ES-I3 (cell line): ENCODE measurements at regions not wholly inside any gene's neighbourhood (a gene's known extent, or its start where the extent isn't known, plus 50 kb on each side); places are given as distances from the start of the nearest gene placed in this dataset.

ENCODE experiments used
- H3K36me3 ChIP-seq: 2 replicates; pipeline ENCODE4 v1.6.1; 2013; ENCODE audit warnings: mild to moderate bottlenecking, low read length, control low read depth, moderate library complexity; ENCODE audit not compliant: insufficient read depth
- H3K4me1 ChIP-seq: 2 replicates; pipeline ENCODE4 v1.6.1; 2013; ENCODE audit warnings: mild to moderate bottlenecking, control low read depth, low read length; ENCODE audit not compliant: insufficient read depth
- H3K9ac ChIP-seq: 2 replicates; pipeline ENCODE4 v1.6.1; 2013; ENCODE audit warnings: low read depth, mild to moderate bottlenecking, low read length, moderate library complexity
- H3K9me3 ChIP-seq: 2 replicates; pipeline ENCODE4 v1.6.1; 2013; ENCODE audit warnings: mild to moderate bottlenecking, low read length, moderate library complexity; ENCODE audit not compliant: control insufficient read depth, insufficient read depth

DNA sequence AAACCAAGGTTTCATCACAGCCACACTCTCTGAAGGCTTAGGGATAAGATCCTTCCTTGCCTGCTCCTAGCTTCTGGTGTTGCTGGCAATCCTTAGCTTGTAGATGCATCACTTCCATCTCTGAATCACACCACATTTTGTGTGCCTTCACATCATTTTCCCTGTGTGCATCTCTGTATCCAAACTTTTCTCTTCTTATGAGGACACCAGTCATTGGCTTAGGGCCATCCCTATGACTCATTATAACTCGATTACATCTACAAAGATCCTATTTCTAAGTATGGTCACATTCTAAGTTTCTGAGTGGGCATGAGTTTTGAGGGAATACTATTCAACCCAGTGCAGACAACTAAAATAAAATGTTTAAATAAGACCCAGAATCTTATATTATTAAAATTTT is 121.7 kb downstream of the C7orf25 start:
- Histone ChIP-seq H3K9ac (no peak overlapping the region), H3K9me3 (no peaks in the 10 kb centered on the region), H3K4me1 (no peaks in the 10 kb centered on the region), H3K36me3 (no peaks in the 10 kb centered on the region)

GRCh38 chr7:42774436-42774835 is 137.4 kb downstream of the C7orf25 start:
- Histone ChIP-seq H3K4me1 (no peaks in the 10 kb centered on the region), H3K36me3 (no peaks in the 10 kb centered on the region), H3K9ac (no peak overlapping the region), H3K9me3 (peaks cover 5% of the 10 kb centered on the region; the same call in 1 of the 2 replicates)

GRCh38 chr7:42770114-42770513 is 141.8 kb downstream of the C7orf25 start:
- no peak overlapping the region for H3K9ac ChIP-seq
- H3K36me3 ChIP-seq, result no peaks in the 10 kb centered on the region
- H3K4me1 ChIP-seq, result no peaks in the 10 kb centered on the region
- no peaks in the 10 kb centered on the region for H3K9me3 ChIP-seq

DNA sequence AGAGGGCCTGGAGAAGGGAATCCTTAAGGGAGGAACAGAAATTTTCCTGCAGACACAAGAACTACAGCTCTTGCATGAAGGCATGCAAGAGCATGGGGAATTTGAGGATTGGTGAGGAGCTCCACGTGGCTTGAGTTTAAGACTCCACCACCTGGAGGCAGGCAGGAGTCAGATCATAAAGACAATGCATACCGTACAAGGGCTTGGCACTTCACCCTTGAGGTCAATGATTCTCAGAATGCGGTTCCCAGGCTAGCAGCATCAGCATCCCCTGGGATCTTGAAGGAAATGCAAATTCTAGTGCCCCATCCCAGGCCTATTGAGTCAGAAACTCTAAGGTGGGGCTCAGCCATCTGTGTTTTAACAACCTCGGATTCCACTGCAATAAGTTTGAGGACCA is 143.8 kb downstream of the C7orf25 start:
- no peak overlapping the region for H3K9ac ChIP-seq
- H3K36me3 ChIP-seq, result no peaks in the 10 kb centered on the region
- H3K9me3 ChIP-seq, result no peaks in the 10 kb centered on the region
- H3K4me1 ChIP-seq, result no peaks in the 10 kb centered on the region

DNA sequence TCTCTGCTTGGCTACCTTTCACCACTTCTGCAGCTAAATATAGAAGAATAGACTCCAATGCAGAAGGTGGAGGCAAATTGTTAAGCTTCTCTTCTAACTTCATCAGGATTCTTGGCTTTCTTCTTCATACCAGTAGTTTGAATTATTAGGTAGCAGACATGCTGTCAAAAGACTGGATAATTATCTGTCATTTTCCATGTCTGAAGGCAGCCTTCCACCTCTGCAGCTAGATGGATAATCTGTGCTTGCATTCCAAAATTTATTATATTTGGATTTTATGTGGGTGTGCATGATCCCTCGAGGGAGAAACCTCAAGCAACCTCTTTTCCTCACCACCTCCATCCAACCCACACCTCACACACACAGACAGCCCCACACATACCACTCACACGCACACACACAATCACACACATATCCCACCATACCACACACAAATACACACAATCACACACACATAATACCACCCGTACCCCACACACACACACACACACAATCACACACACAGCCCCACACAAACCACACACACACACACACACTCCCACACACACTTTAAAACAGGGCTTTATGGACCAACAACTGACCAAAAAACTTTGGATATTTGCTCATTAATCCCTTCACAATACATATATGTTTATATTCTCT is 145.0 kb downstream of the C7orf25 start:
- no peaks in the 10 kb centered on the region for H3K4me1 ChIP-seq
- H3K9ac ChIP-seq, result no peak overlapping the region
- no peaks in the 10 kb centered on the region for H3K36me3 ChIP-seq
- H3K9me3 ChIP-seq, result no peaks in the 10 kb centered on the region

DNA sequence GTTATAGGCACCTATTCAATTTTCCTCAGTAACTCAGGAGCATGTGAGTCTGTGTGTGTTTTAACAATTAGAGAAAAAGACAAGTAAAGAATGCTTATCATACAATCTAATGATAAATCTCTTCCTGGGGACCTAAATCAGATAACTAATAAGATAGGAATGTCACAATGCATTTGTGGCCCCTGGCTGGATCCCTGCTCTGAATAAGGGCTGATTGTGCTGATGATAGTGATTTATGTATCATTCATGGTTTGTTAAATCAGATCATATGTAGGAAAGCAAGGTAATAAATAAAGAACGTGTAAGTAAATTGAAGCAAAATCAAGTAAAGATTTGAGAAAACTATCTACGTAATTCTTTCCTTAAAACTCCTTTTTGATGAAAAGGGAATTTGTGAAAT is 145.9 kb downstream of the C7orf25 start:
- no peaks in the 10 kb centered on the region for H3K4me1 ChIP-seq
- H3K36me3 ChIP-seq, result no peaks in the 10 kb centered on the region
- H3K9ac ChIP-seq, result no peak overlapping the region
- H3K9me3 ChIP-seq, result no peaks in the 10 kb centered on the region

DNA sequence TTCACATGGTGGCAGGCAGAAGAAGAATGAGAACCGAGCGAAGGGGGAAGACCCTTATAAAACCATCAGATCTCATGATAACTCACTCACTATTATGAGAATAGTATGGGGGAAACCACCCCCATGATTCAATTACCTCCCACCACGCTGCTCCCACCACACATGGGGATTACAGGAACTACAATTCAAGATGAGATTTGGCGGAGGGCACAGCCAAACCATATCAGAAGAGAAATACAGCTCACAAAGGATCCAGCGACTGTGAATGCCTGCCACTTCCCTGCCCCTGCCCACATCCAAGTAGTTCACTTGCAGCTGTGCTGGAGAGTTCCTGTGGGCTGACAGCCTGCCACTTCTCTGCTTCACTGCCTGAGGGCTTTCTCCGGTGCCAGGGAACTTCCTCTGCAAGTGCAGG is 148.7 kb downstream of the C7orf25 start:
- no peak overlapping the region for H3K9ac ChIP-seq
- no peaks in the 10 kb centered on the region for H3K4me1 ChIP-seq
- H3K36me3 ChIP-seq, result no peaks in the 10 kb centered on the region
- no peaks in the 10 kb centered on the region for H3K9me3 ChIP-seq

DNA sequence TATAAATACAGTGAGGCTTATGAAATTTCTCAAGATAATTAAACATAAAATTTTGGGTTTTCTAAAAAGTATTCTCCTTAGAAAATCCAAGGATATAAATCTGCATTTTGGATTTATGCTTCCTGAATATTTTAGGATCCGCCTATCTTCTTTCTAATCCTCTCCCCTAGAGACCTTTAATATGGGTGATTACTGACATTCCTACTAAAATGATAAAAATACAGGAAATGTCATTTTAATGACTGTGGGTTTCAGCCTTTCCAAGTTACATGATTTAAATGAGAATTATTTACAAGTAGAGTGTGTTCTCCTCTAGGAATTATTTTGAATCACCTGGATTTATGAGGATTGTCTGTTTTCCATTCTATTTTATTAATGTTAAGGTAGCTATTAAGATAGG is 150.4 kb downstream of the C7orf25 start:
- Histone ChIP-seq H3K4me1 (no peaks in the 10 kb centered on the region), H3K9ac (no peak overlapping the region), H3K9me3 (no peaks in the 10 kb centered on the region), H3K36me3 (no peaks in the 10 kb centered on the region)

GRCh38 chr7:42758124-42758523 is 153.7 kb downstream of the C7orf25 start:
- Histone ChIP-seq H3K4me1 (peaks cover 13% of the 10 kb centered on the region), H3K9ac (no peak overlapping the region), H3K9me3 (no peaks in the 10 kb centered on the region), H3K36me3 (no peaks in the 10 kb centered on the region)

DNA sequence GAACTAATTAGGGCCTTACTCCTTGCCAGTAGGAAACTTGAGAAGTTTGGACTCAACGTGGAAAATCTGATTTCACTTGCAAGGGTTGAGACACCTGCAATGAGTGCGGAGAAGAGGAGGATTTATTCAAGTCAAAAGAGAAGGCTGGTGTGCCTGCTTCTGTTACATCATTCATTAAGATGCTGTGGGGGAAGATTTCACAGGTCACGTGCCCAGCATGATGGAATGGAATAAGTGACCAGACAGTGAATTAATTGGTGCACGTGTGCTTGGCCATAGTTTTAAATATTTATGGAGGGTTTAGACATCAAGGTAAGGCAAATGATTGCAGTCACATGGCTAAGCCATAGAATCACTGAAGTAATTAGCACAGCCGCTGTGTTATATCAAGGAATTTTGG is 155.0 kb downstream of the C7orf25 start:
- Histone ChIP-seq H3K4me1 (peaks cover 13% of the 10 kb centered on the region), H3K9ac (no peak overlapping the region), H3K9me3 (no peaks in the 10 kb centered on the region), H3K36me3 (no peaks in the 10 kb centered on the region)

DNA sequence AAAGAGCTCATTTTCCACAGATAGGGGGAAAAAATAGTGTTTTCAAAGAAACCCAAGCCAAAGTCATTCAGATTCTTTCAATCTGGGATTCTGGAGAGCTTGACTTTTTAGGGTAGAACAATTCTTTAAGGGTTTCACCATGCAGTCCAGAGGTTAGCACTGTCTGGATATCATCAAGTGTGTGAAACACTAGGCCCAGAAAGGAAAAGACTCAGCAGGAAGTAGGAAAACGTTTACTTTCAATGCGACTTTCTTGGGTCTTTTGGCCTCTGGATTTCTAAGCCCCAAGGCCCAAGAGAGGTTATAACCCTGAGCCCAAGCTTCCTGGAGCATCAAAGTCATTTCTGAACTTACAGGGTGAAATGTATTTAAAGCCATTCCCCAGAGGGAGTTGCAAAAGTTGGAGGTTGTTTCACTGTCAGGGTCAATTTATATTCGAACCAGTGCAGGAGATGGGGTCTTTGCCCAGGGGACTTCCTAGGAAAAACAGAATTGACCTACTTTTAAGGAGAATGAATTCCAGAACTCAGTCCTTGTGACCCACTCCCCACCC is 158.0 kb downstream of the C7orf25 start:
- Histone ChIP-seq H3K4me1 (peaks cover 13% of the 10 kb centered on the region), H3K9ac (no peak overlapping the region), H3K36me3 (no peaks in the 10 kb centered on the region), H3K9me3 (no peaks in the 10 kb centered on the region)

DNA sequence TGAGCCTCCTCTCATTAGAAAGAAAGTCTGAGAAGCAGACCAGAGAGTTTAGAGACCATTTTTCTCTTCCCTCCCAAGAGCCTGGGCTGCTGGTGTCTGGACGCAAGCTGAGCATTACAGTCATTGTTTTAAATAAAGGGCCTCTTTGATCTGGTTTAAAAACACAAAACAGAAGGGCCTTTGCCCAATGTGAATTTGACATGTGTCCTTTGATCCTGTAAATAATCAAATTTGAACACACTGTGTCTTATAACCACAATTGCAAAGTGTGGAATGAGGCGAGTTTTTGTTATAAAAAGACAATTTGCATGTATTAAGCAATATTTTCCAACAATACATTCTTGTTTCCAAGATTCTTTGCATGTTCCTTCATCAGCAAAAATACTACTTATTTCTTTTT is 158.5 kb downstream of the C7orf25 start:
- H3K9ac ChIP-seq, result no peak overlapping the region
- no peaks in the 10 kb centered on the region for H3K9me3 ChIP-seq
- H3K4me1 ChIP-seq, result peaks cover 13% of the 10 kb centered on the region
- H3K36me3 ChIP-seq, result no peaks in the 10 kb centered on the region

DNA sequence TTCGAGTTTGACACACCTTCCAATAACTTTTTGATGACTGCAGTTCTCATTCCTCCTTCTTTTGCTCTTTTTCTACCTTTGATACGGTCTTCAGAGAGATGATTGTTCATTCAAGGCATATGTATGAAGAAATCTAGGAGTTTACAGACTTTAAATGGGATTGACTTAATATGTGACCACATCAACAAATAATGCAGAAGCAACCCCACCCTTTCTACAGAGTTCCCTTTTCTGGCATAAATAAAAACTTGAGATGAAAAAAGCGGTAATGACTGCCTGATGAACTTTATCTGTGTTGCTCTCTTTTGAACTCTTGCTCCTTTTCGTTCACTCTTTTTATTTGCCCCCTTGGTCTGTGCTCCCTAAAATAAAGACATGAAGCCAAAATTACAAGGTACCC is 161.7 kb downstream of the C7orf25 start:
- Histone ChIP-seq H3K4me1 (peaks cover 13% of the 10 kb centered on the region), H3K9ac (no peak overlapping the region), H3K36me3 (no peaks in the 10 kb centered on the region), H3K9me3 (no peaks in the 10 kb centered on the region; the same call in 1 of the 2 replicates)

GRCh38 chr7:42747044-42747443 is 164.8 kb downstream of the C7orf25 start:
- no peaks in the 10 kb centered on the region for H3K36me3 ChIP-seq
- H3K4me1 ChIP-seq, result no peaks in the 10 kb centered on the region
- H3K9ac ChIP-seq, result no peak overlapping the region
- no peaks in the 10 kb centered on the region; the same call in 1 of the 2 replicates for H3K9me3 ChIP-seq

DNA sequence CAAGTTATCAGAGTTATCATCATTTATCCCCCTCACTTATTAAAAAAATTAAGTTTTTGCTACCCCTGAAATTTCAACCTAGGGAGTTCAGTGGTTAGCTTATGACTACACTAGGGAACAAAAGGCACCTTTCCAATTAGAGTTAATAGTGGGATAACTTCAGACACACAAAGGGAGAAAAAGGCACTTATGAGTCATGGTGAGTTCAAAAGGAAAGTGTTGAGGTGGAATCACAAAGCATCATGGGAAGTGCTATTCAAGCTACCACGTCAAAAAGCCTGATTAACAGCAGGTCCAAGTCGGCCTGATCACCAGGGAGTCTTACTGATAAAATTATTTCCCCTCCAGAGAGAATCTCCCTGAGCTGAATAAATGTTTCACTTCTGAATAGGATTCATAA is 165.7 kb downstream of the C7orf25 start:
- Histone ChIP-seq H3K36me3 (no peaks in the 10 kb centered on the region), H3K4me1 (no peaks in the 10 kb centered on the region), H3K9me3 (no peaks in the 10 kb centered on the region; the same call in 1 of the 2 replicates), H3K9ac (no peak overlapping the region)
